ENCODE measurements at regions not wholly inside any gene's neighbourhood (a gene's known extent, or its start where the extent isn't known, plus 50 kb on each side); places are given as distances from the start of the nearest gene placed in this dataset.
A peak's percentile ranks its signal among the peaks of the same experiment; 100 is the strongest.

DNA sequence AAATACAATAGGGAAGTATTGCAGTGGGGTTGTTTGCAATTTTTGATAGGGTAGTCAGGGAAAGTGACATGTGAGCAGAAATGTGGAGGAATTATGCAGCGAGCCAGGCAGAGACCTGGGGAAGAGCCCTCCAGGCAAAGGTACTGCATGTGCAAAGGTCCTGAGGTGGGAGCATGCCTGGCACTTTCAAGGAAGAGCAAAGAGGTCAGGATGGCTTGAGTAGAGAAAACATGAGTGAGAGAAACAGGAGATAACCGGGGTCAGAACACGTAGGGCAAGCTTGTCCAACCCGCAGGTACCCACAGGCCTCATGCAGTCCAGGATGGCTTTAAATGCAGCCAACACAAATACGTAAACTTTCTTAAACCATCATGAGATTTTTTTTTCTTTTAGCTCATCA is 71.0 kb downstream of the COQ2 start:
- intact Hi-C loops (cut with micrococcal nuclease) = no loop called here
- Mint-ChIP-seq H3K4me1 (peaks cover 69 to 93% (median 81%) of the 10 kb centered on the region in 4 donors), H3K9me3 (peaks cover 0 to 3% (median 0%) of the 10 kb centered on the region in 8 donors), H3K27me3 (no peaks in the 10 kb centered on the region), H3K4me3 (peak overlapping the region in 2 of 8 donors; percentile 8 to 9), H3K36me3 (no peaks in the 10 kb centered on the region), H3K27ac (peak overlapping the region; percentile 57 to 99 (median 90))
- Histone ChIP-seq H3K27me3 (ENCODE audit: insufficient read depth, low read length) (no peaks in the 10 kb centered on the region), H3K27ac (ENCODE audit: low read depth, low read length) (no peak overlapping the region), H3K4me3 (ENCODE audit: low read length in 2 of 2) (no peak overlapping the region), H3K36me3 (ENCODE audit: insufficient read depth, low read length) (no peaks in the 10 kb centered on the region), H3K9me3 (ENCODE audit: control insufficient read depth in 1 of 2, low read length in 2 of 2) (no peaks in the 10 kb centered on the region), H3K4me1 (ENCODE audit: insufficient read depth, low read length) (peaks cover 93% of the 10 kb centered on the region)
- POLR2A ChIA-PET (ENCODE audit: partially characterized antibody) = interaction anchor here (1.2 to 6.1 kb wide), 4 partner anchors 13 to 101 kb away, joined by 3 to 92 read pairs (median 8); partner anchors contain the start of gene PLAC8
- CTCF ChIA-PET (ENCODE audit: partially characterized antibody) = interaction anchor here (2.5 to 12.1 kb wide), 2 partner anchors 38 to 102 kb away, joined by 9 to 125 read pairs; partner anchors contain the start of gene PLAC8
- no peak for DNase-seq

DNA sequence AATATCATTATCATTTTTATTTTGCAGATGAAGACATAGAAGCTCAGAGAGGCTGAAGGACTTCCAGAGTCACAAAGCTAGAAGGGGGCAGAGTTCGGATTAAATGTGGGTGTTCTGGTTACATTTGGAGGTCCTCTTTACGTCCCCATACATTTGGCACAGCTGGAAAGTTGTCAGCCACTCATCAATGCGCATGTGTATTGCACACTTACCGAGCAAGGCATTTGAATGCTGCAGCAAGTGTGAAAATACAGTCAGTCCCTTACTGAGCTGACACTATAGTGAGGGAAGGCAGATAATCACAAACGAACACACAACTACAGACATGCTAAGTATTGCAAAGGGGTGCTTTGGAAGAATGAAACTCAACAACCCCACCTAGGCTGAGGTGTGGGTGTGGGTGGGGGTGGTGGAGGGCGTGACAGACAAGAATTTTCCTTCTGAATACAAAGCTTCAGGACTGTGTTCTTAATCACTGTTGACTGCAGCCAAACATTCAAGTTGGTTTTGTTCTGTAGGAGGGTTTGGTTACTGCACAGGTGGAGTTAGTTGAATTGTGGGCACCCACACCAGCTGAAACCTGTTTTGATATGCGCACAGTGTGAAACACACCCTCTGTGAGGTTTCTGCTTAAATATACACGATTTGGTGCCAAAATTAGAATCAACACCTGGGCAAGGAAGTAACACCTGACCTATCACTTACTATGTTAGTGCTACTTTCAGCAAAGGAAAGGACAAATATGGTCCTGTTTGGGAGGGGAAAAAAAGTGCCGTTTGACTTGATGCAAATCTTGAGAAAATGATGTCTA is 72.4 kb downstream of the COQ2 start:
- Mint-ChIP-seq H3K36me3 (peaks cover 0 to 3% of the 10 kb centered on the region in 2 donors), H3K27ac (peak overlapping the region; percentile 45 to 99 (median 96)), H3K4me1 (peaks cover 57 to 80% (median 68%) of the 10 kb centered on the region in 4 donors), H3K9me3 (peaks cover 0 to 3% (median 0%) of the 10 kb centered on the region in 8 donors), H3K4me3 (peak overlapping the region; percentile 50 to 88 (median 74)), H3K27me3 (no peaks in the 10 kb centered on the region)
- peaks cover 80% of the 10 kb centered on the region for H3K4me1 ChIP-seq (ENCODE audit: insufficient read depth, low read length)
- ChIA-PET CTCF (ENCODE audit: partially characterized antibody) (interaction anchor here (1.0 to 12.1 kb wide), 9 partner anchors 12 to 137 kb away, joined by 3 to 125 read pairs (median 7); partner anchors contain the start of gene PLAC8), POLR2A (ENCODE audit: partially characterized antibody) (interaction anchor here (0.7 to 6.1 kb wide), 15 partner anchors 10 to 177 kb away, joined by 3 to 92 read pairs (median 3); partner anchors contain the start of genes COPS4, COQ2 and PLAC8)
- no peaks in the 10 kb centered on the region for H3K36me3 ChIP-seq (ENCODE audit: insufficient read depth, low read length)
- peak; percentile 84 to 93 (median 90) for DNase-seq
- intact Hi-C loops (cut with micrococcal nuclease) = loop anchor here (1.0 kb wide), 3 partner anchors 98 to 128 kb away; partner anchors contain the start of gene PLAC8
- no peaks in the 10 kb centered on the region for H3K27me3 ChIP-seq (ENCODE audit: insufficient read depth, low read length)
- H3K4me3 ChIP-seq (ENCODE audit: low read length in 2 of 2) = peak overlapping the region in 1 of 2 donors; percentile 22
- H3K27ac ChIP-seq (ENCODE audit: low read depth, low read length) = peak overlapping the region; percentile 45
- no peaks in the 10 kb centered on the region for H3K9me3 ChIP-seq (ENCODE audit: control insufficient read depth in 1 of 2, low read length in 2 of 2)

DNA sequence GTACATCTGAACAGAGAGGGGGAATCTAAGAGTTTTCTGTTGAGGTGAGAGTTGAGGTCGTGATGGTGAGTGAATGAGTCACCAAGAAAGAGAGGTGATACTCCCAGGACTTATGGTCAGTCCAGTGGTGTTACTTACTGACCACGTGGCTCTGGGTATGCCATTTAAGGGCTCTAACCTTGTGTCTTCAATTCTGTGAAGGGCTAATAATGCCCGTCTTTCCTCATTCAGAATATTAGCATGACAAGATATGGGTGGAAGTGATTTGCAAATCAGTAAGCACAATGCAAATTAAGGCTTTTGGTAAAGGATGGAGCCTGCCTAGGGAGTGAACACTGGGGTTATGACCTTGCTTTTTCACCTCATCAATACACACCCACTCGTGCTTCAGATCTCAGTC is 75.2 kb downstream of the COQ2 start:
- Histone ChIP-seq H3K4me1 (ENCODE audit: insufficient read depth, low read length) (peaks cover 52% of the 10 kb centered on the region), H3K27ac (ENCODE audit: low read depth, low read length) (no peak overlapping the region)

GRCh38 chr4:83208371-83209365 is 75.9 kb downstream of the COQ2 start:
- Histone ChIP-seq H3K9me3 (ENCODE audit: control insufficient read depth in 1 of 2, low read length in 2 of 2) (no peaks in the 10 kb centered on the region), H3K4me1 (ENCODE audit: insufficient read depth, low read length) (peaks cover 47% of the 10 kb centered on the region), H3K4me3 (ENCODE audit: low read length in 2 of 2) (no peak overlapping the region), H3K36me3 (ENCODE audit: insufficient read depth, low read length) (no peaks in the 10 kb centered on the region), H3K27ac (ENCODE audit: low read depth, low read length) (no peak overlapping the region), H3K27me3 (ENCODE audit: insufficient read depth, low read length) (no peaks in the 10 kb centered on the region)
- ChIA-PET CTCF (ENCODE audit: partially characterized antibody) (interaction anchor here (0.9 to 1.3 kb wide), 2 partner anchors 9 to 10 kb away, joined by 3 read pairs; no protein-coding TSS in a partner anchor), POLR2A (ENCODE audit: partially characterized antibody) (interaction anchor here (1.1 to 6.1 kb wide), 2 partner anchors 9 to 96 kb away, joined by 4 to 92 read pairs; partner anchors contain the start of gene PLAC8)
- Mint-ChIP-seq H3K9me3 (peaks cover 0 to 3% (median 0%) of the 10 kb centered on the region in 8 donors), H3K36me3 (peaks cover 0 to 3% of the 10 kb centered on the region in 2 donors), H3K27ac (peak overlapping the region in 3 of 7 donors; percentile 0 to 77 (median 65)), H3K27me3 (no peaks in the 10 kb centered on the region), H3K4me3 (peak overlapping the region in 1 of 8 donors; percentile 11), H3K4me1 (peaks cover 37 to 51% (median 45%) of the 10 kb centered on the region in 4 donors)
- intact Hi-C loops (cut with micrococcal nuclease) = no loop called here
- no peak for DNase-seq

More for the DNA sequence above, 75.2 kb downstream of the COQ2 start:
- Mint-ChIP-seq H3K36me3 (peaks cover 0 to 3% of the 10 kb centered on the region in 2 donors), H3K27me3 (no peaks in the 10 kb centered on the region), H3K9me3 (peaks cover 0 to 3% (median 0%) of the 10 kb centered on the region in 8 donors), H3K4me1 (peaks cover 38 to 55% (median 47%) of the 10 kb centered on the region in 4 donors), H3K4me3 (peak overlapping the region in 3 of 8 donors; percentile 11 to 80 (median 35)), H3K27ac (peak overlapping the region in 3 of 7 donors; percentile 34 to 77 (median 65))
- no peak for DNase-seq
- ChIA-PET POLR2A (ENCODE audit: partially characterized antibody) (interaction anchor here (0.6 to 6.1 kb wide), 3 partner anchors 10 to 97 kb away, joined by 3 to 92 read pairs (median 3); partner anchors contain the start of gene PLAC8), CTCF (ENCODE audit: partially characterized antibody) (interaction anchor here (1.3 to 3.8 kb wide), 3 partner anchors 9 to 134 kb away, joined by 3 to 15 read pairs (median 8); no protein-coding TSS in a partner anchor)
- no peaks in the 10 kb centered on the region for H3K36me3 ChIP-seq (ENCODE audit: insufficient read depth, low read length)
- no peaks in the 10 kb centered on the region for H3K27me3 ChIP-seq (ENCODE audit: insufficient read depth, low read length)
- H3K9me3 ChIP-seq (ENCODE audit: control insufficient read depth in 1 of 2, low read length in 2 of 2) = no peaks in the 10 kb centered on the region
- intact Hi-C loops (cut with micrococcal nuclease) = no loop called here
- no peak overlapping the region for H3K4me3 ChIP-seq (ENCODE audit: low read length in 2 of 2)

- peaks cover 36% of the 10 kb centered on the region for H3K4me1 ChIP-seq (ENCODE audit: insufficient read depth, low read length)
- no peak overlapping the region for H3K27ac ChIP-seq (ENCODE audit: low read depth, low read length)
- H3K9me3 ChIP-seq (ENCODE audit: control insufficient read depth in 1 of 2, low read length in 2 of 2) = no peaks in the 10 kb centered on the region
- peak overlapping the region in 1 of 7 donors; percentile 63 for H3K27ac Mint-ChIP-seq
- H3K36me3 ChIP-seq (ENCODE audit: insufficient read depth, low read length) = no peaks in the 10 kb centered on the region
- DNase-seq = no peak
- H3K9me3 Mint-ChIP-seq = peaks cover 0 to under 1% (median 0%) of the 10 kb centered on the region in 8 donors
- POLR2A ChIA-PET (ENCODE audit: partially characterized antibody) = no interaction called here
- CTCF ChIA-PET (ENCODE audit: partially characterized antibody) = no interaction called here
- no peaks in the 10 kb centered on the region for H3K27me3 Mint-ChIP-seq
- H3K4me1 Mint-ChIP-seq = peaks cover 27 to 41% (median 34%) of the 10 kb centered on the region in 4 donors
- no peak overlapping the region for H3K4me3 ChIP-seq (ENCODE audit: low read length in 2 of 2)
- H3K27me3 ChIP-seq (ENCODE audit: insufficient read depth, low read length) = no peaks in the 10 kb centered on the region
- intact Hi-C loops (cut with micrococcal nuclease) = no loop called here
- no peak overlapping the region for H3K4me3 Mint-ChIP-seq
- H3K36me3 Mint-ChIP-seq = peaks cover 0 to 3% of the 10 kb centered on the region in 2 donors
Observed at GRCh38 chr4:83207497-83208101, 77.0 kb downstream of the COQ2 start.

GRCh38 chr4:83205760-83206159 is 78.8 kb downstream of the COQ2 start:
- H3K27me3 Mint-ChIP-seq = no peaks in the 10 kb centered on the region
- H3K9me3 Mint-ChIP-seq = no peaks in the 10 kb centered on the region
- H3K27ac Mint-ChIP-seq = no peak overlapping the region
- peaks cover 19% of the 10 kb centered on the region for H3K4me1 ChIP-seq (ENCODE audit: insufficient read depth, low read length)
- H3K36me3 ChIP-seq (ENCODE audit: insufficient read depth, low read length) = no peaks in the 10 kb centered on the region
- ChIA-PET CTCF (ENCODE audit: partially characterized antibody) (interaction anchor here (1.0 kb wide), 1 partner anchor 93 kb away, joined by 3 read pairs; no protein-coding TSS in a partner anchor), POLR2A (ENCODE audit: partially characterized antibody) (interaction anchor here (1.3 kb wide), 1 partner anchor 12 kb away, joined by 4 read pairs; no protein-coding TSS in a partner anchor)
- peaks cover 13 to 22% (median 17%) of the 10 kb centered on the region in 4 donors for H3K4me1 Mint-ChIP-seq
- no peaks in the 10 kb centered on the region for H3K9me3 ChIP-seq (ENCODE audit: control insufficient read depth in 1 of 2, low read length in 2 of 2)
- no peak for DNase-seq
- peaks cover 0 to 3% of the 10 kb centered on the region in 2 donors for H3K36me3 Mint-ChIP-seq
- H3K4me3 ChIP-seq (ENCODE audit: low read length in 2 of 2) = no peak overlapping the region
- H3K27me3 ChIP-seq (ENCODE audit: insufficient read depth, low read length) = no peaks in the 10 kb centered on the region
- intact Hi-C loops (cut with micrococcal nuclease) = no loop called here
- H3K4me3 Mint-ChIP-seq = no peak overlapping the region
- H3K27ac ChIP-seq (ENCODE audit: low read depth, low read length) = no peak overlapping the region
